Fibroblast of lung (primary cell): ENCODE measurements at regions not wholly inside any gene's neighbourhood (a gene's known extent, or its start where the extent isn't known, plus 50 kb on each side); places are given as distances from the start of the nearest gene placed in this dataset.

ENCODE experiments used
- DNase-seq, 2 donors: peaks; one replicate each; pipeline versions ENCODE4 v3.0.0 to v3.0.0-alpha.2; 2010; ENCODE audit warnings: low read depth in 2 of 2
- H2AFZ ChIP-seq: 2 replicates; pipeline ENCODE4 v1.5.1; 2012; ENCODE audit warnings: low read length, control low read depth, inconsistent platforms
- H3K27ac ChIP-seq: 2 replicates; pipeline ENCODE4 v1.5.1; 2011; ENCODE audit warnings: low read length, control low read depth; ENCODE audit not compliant: insufficient read depth
- H3K27me3 ChIP-seq: 2 replicates; pipeline ENCODE4 v1.5.1; 2011; ENCODE audit warnings: mild to moderate bottlenecking, low read length; ENCODE audit not compliant: control insufficient read depth, insufficient read depth
- H3K36me3 ChIP-seq: 2 replicates; pipeline ENCODE4 v1.5.1; 2011; ENCODE audit warnings: low read length; ENCODE audit not compliant: control insufficient read depth, insufficient read depth
- H3K4me1 ChIP-seq: 2 replicates; pipeline ENCODE4 v1.5.1; 2011; ENCODE audit warnings: low read length; ENCODE audit not compliant: control insufficient read depth, insufficient read depth; ENCODE audit errors: extremely low read depth
- H3K4me2 ChIP-seq: 2 replicates; pipeline ENCODE4 v1.5.1; 2011; ENCODE audit warnings: low read length, control low read depth; ENCODE audit not compliant: insufficient read depth; ENCODE audit errors: extremely low read depth
- H3K4me3 ChIP-seq, 4 experiments: fragments of 200-600 bp in 1 of 4; sonication (generic) in 1 of 4; replicated peaks in 1 of 4; 2 replicates each; pipeline ENCODE4 v1.5.1; 2011 to 2016; ENCODE audit warnings: low read length in 4 of 4, low read depth in 3 of 4, mild to moderate bottlenecking in 3 of 4, control low read depth in 2 of 4, inconsistent platforms in 1 of 4, mixed read lengths in 1 of 4; ENCODE audit not compliant: insufficient read depth in 1 of 4; ENCODE audit errors: control extremely low read depth in 1 of 4
- H3K79me2 ChIP-seq: 2 replicates; pipeline ENCODE4 v1.5.1; 2012; ENCODE audit warnings: mild to moderate bottlenecking, low read length, inconsistent platforms; ENCODE audit not compliant: control insufficient read depth, insufficient read depth
- H3K9ac ChIP-seq: 2 replicates; pipeline ENCODE4 v1.5.1; 2011; ENCODE audit warnings: mild to moderate bottlenecking, low read length, control low read depth; ENCODE audit not compliant: insufficient read depth
- H3K9me3 ChIP-seq: 2 replicates; pipeline ENCODE4 v1.5.1; 2012; ENCODE audit warnings: low read depth, low read length; ENCODE audit not compliant: control insufficient read depth, insufficient read depth
- H4K20me1 ChIP-seq: 2 replicates; pipeline ENCODE4 v1.5.1; 2011; ENCODE audit warnings: low read length; ENCODE audit not compliant: control insufficient read depth, insufficient read depth; ENCODE audit errors: extremely low read depth
- EZH2 ChIP-seq: IDR thresholded peaks from 2 replicates; pipeline ENCODE4 v1.5.1; 2012; ENCODE audit warnings: low read length, control low read depth, mild to moderate bottlenecking; ENCODE audit errors: missing control alignments
- TF ChIP-seq, protein P1 (sequence below), 2 donors: IDR thresholded peaks in 1 of 2; conservative IDR thresholded peaks in 1 of 2; 1 replicate in 1 of 2; 2 replicates in 1 of 2; pipeline ENCODE4 v1.5.1; 2011 to 2012; ENCODE audit warnings: low read length in 2 of 2, control low read depth in 1 of 2, inconsistent platforms in 1 of 2, low read depth in 1 of 2, mild to moderate bottlenecking in 1 of 2

DNA sequence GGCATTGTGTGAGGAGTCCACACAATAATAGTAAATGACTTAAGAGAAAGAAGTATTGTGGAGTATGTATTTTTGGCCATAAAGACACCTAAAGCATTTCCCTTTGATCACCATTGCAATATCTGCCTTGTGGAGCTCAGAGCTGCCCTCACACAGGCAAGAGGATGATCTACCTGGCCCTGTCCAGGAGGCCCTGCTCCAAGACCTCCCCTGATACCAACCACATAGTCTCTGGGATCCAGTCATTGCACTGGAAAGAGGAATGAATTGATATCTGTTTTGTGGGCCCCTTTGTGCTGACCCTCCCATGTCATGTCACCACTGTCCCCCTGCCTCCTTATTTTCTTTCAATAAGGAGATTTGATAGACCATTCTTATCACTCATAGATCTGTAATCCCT is 430.6 kb upstream of the TNP1 start:
- Histone ChIP-seq H3K4me1 (peaks cover 14% of the 10 kb centered on the region), H3K4me3 (no peak overlapping the region), H3K9me3 (no peaks in the 10 kb centered on the region), H3K79me2 (no peaks in the 10 kb centered on the region), H4K20me1 (no peaks in the 10 kb centered on the region), H3K27ac (no peak overlapping the region), H3K4me2 (no peak overlapping the region), H3K9ac (no peak overlapping the region), H2AFZ (no peak overlapping the region), H3K27me3 (no peaks in the 10 kb centered on the region), H3K36me3 (no peaks in the 10 kb centered on the region)
- no peak for DNase-seq
- TF ChIP-seq EZH2 = no peak
- TF ChIP-seq, protein P1, sequence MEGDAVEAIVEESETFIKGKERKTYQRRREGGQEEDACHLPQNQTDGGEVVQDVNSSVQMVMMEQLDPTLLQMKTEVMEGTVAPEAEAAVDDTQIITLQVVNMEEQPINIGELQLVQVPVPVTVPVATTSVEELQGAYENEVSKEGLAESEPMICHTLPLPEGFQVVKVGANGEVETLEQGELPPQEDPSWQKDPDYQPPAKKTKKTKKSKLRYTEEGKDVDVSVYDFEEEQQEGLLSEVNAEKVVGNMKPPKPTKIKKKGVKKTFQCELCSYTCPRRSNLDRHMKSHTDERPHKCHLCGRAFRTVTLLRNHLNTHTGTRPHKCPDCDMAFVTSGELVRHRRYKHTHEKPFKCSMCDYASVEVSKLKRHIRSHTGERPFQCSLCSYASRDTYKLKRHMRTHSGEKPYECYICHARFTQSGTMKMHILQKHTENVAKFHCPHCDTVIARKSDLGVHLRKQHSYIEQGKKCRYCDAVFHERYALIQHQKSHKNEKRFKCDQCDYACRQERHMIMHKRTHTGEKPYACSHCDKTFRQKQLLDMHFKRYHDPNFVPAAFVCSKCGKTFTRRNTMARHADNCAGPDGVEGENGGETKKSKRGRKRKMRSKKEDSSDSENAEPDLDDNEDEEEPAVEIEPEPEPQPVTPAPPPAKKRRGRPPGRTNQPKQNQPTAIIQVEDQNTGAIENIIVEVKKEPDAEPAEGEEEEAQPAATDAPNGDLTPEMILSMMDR (conservative IDR thresholded peaks at IDR 0.05 in 1 of 2, IDR thresholded peaks at IDR 0.05 in 1 of 2; ENCODE audit: low read depth in 1 of 2, low read length in 2 of 2) = no peak

DNA sequence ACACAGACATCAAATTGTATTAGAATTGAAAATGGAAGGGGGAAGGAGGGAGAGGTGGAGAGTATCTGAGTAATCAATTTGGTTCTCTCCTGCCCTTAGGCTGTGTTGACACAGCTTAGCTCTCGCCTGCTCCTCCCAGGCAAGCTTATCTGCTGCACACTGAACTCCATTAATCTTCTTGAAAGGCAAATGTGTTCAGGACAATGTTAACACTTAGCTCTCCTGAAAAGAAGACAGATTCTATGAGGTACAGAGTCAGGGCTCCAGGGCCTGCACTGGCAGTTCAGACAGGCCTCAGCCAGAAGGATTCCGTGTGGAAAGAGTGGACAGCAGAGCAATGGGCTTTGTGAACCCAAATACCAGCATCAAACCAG is 430.0 kb upstream of the TNP1 start:
- no peak overlapping the region for H3K9ac ChIP-seq
- no peaks in the 10 kb centered on the region for H3K9me3 ChIP-seq
- H3K79me2 ChIP-seq = no peaks in the 10 kb centered on the region
- peaks cover 14% of the 10 kb centered on the region for H3K4me1 ChIP-seq
- no peak overlapping the region for H3K4me2 ChIP-seq
- H3K27me3 ChIP-seq = no peaks in the 10 kb centered on the region
- no peak overlapping the region for H3K27ac ChIP-seq
- no peak for TF ChIP-seq EZH2
- peak; percentile 42 to 92 for DNase-seq
- H3K36me3 ChIP-seq = no peaks in the 10 kb centered on the region
- no peak overlapping the region for H3K4me3 ChIP-seq
- peak overlapping the region; percentile 8 for H2AFZ ChIP-seq
- H4K20me1 ChIP-seq = no peaks in the 10 kb centered on the region

DNA sequence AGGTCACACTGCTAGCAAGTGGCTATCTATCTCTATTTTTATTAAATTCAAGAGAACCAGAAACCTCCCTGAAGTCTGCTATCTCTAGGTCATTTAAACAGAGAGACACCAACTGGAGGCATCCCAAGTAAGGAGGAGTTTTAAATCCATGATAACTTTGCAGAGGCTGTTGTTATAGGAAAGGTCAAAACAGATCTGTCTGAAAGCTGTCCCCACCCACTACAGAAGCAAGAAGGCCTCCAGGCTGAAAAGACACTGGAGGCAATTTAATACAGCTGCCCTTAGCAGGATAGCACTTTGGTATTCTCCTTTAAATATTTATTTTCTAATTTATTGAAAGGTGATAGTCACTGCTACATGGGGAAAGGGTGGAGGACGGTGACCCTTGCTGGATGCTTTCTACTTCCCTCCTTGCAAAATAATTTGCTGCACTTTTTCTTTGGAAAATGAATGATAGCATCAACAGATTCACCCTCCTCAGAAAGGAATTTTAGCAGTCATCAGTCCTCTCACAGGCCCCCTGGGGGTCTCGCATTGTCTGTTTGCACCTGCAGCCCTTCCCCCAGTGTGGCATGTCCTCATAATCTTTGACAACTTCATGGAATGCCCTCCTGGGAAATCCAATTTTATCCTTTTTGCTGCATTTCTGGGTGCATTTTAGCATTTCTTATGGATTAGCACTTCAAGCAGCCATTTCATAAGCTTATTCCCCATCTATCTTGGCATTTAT is 429.5 kb upstream of the TNP1 start:
- no peak overlapping the region for H2AFZ ChIP-seq
- H4K20me1 ChIP-seq = no peaks in the 10 kb centered on the region
- TF ChIP-seq, protein P1 (conservative IDR thresholded peaks at IDR 0.05 in 1 of 2, IDR thresholded peaks at IDR 0.05 in 1 of 2; ENCODE audit: low read depth in 1 of 2, low read length in 2 of 2) = no peak
- TF ChIP-seq EZH2 = no peak
- H3K27ac ChIP-seq = no peak overlapping the region
- H3K4me3 ChIP-seq = no peak overlapping the region
- H3K27me3 ChIP-seq = no peaks in the 10 kb centered on the region
- no peak overlapping the region for H3K9ac ChIP-seq
- peaks cover 14% of the 10 kb centered on the region for H3K4me1 ChIP-seq
- H3K36me3 ChIP-seq = no peaks in the 10 kb centered on the region
- no peaks in the 10 kb centered on the region for H3K9me3 ChIP-seq
- H3K79me2 ChIP-seq = no peaks in the 10 kb centered on the region
- peak in 1 of 2 donors; percentile 52 for DNase-seq
- H3K4me2 ChIP-seq = no peak overlapping the region
